KOPT-K1 (cell line): ENCODE measurements at regions not wholly inside any gene's neighbourhood (a gene's known extent, or its start where the extent isn't known, plus 50 kb on each side); places are given as distances from the start of the nearest gene placed in this dataset.
"Not testable (repeated sequence)": the region's sequence is repeated elsewhere in the genome, so short reads cannot be mapped to it uniquely, and the experiment has no call there.

Source experiments
- H3K27ac ChIP-seq: fragments of 200-600 bp; sonication (generic); 2 replicates; pipeline ENCODE4 v1.5.1; 2016; ENCODE audit warnings: antibody characterized with exemption, mild to moderate bottlenecking, low read depth, low read length; ENCODE audit not compliant: poor library complexity, severe bottlenecking
- H3K36me3 ChIP-seq: fragments of 200-600 bp; sonication (generic); 2 replicates; pipeline ENCODE4 v1.5.1; 2017; ENCODE audit warnings: antibody characterized with exemption, mild to moderate bottlenecking, low read length, moderate library complexity; ENCODE audit not compliant: insufficient read depth
- H3K9me3 ChIP-seq: fragments of 200-600 bp; sonication (generic); 2 replicates; pipeline ENCODE4 v1.5.1; 2017; ENCODE audit warnings: antibody characterized with exemption, low read length, mild to moderate bottlenecking; ENCODE audit not compliant: insufficient read depth, poor library complexity, severe bottlenecking

- peaks cover 6% of the 10 kb centered on the region for H3K9me3 ChIP-seq
- no peak overlapping the region for H3K27ac ChIP-seq
- no peaks in the 10 kb centered on the region for H3K36me3 ChIP-seq
Observed at GRCh38 chr7:45295222-45295621, 137.6 kb downstream of the RAMP3 start.

- peaks cover 14% of the 10 kb centered on the region for H3K9me3 ChIP-seq
- H3K36me3 ChIP-seq = no peaks in the 10 kb centered on the region
- no peak overlapping the region for H3K27ac ChIP-seq
Observed at GRCh38 chr7:45296748-45297147, 139.2 kb downstream of the RAMP3 start.

DNA sequence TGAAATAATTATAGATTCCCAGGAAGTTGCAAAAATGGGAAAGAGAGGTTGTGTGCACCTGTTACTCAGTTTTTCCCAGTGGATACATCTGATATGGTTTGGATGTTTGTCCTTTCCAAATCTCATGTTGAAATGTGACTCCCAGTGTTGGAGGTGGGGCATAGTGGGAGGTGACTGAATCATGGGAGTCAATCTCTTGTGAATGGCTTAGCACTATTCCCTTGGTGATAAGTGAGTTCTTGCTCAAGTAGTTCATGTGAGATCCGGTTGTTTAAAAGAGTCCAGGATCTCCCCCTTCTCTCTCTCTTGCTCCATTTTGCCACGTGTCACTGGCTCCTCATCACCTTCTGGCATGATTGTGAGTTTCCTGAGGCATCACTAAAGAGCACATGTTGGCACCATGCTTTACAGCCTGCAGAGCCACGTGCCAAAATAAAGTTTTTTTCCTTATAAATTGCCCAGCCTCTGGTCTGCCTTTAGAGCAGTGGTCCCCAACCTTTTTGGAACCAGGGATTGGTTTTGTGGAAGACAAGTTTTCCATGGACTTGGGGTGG is 149.2 kb downstream of the RAMP3 start:
- H3K9me3 ChIP-seq = peaks cover 18% of the 10 kb centered on the region
- H3K27ac ChIP-seq = no peak overlapping the region
- H3K36me3 ChIP-seq = no peaks in the 10 kb centered on the region

- no peak overlapping the region for H3K27ac ChIP-seq
- H3K36me3 ChIP-seq = no peaks in the 10 kb centered on the region
- peaks cover 30% of the 10 kb centered on the region for H3K9me3 ChIP-seq
Observed at GRCh38 chr7:45311597-45311996, 154.0 kb downstream of the RAMP3 start.

DNA sequence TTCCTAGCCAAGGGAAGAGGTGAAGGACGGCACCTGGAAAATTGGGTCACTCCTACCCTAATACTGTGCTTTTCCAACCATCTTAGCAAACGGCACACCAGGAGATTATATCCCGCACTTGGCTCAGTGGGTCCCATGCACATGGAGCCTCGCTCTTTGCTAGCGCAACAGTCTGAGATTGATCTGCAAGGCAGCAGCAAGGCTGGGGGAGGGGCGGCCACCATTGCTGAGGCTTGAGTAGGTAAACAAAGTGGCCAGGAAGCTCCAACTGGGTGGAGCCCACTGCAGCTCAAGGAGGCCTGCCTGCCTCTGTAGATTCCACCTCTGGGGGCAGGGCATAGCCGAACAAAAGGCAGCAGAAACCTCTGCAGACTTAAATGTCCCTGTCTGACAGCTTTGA is 157.9 kb downstream of the RAMP3 start:
- H3K27ac ChIP-seq, H3K36me3 ChIP-seq: not testable (repeated sequence)

DNA sequence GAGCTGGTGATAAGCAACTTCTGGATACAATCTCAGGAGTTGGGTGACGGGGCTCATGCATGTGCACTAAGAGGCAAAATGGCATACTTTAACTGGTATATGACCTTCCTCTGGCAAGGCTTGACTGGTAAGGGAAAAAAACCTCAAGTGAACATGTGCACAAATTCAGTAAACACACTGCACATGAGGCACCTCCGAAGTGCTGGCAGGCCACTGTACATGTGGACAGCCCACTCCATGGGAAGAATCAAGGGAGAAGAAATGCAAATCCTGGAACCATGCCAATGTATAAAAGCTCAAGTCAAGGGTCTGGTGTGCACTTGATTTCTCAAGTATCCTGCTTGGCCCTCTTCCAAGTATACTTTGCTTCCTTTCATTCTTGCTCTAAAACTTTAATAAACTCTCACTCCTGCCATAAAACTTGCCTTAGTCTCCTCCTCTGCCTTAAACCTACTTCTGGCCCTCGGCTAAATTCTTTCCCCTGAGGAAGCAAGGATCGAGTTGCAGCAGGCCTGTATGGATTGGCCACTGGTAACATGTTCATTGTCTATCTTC is 167.2 kb downstream of the RAMP3 start:
- Histone ChIP-seq H3K9me3 (no peaks in the 10 kb centered on the region), H3K27ac (no peak overlapping the region), H3K36me3 (no peaks in the 10 kb centered on the region)

More for the DNA sequence above, 157.9 kb downstream of the RAMP3 start:
- H3K9me3 ChIP-seq = peaks cover 23% of the 10 kb centered on the region

GRCh38 chr7:45325378-45325777 is 167.8 kb downstream of the RAMP3 start:
- H3K36me3 ChIP-seq = no peaks in the 10 kb centered on the region
- no peak overlapping the region for H3K27ac ChIP-seq
- no peaks in the 10 kb centered on the region for H3K9me3 ChIP-seq

- peak overlapping the region; percentile 26 for H3K27ac ChIP-seq
- H3K9me3 ChIP-seq = peaks cover 14% of the 10 kb centered on the region
- no peaks in the 10 kb centered on the region for H3K36me3 ChIP-seq
Observed at GRCh38 chr7:45328403-45328981, 170.9 kb downstream of the RAMP3 start.

- Histone ChIP-seq H3K27ac (no peak overlapping the region), H3K36me3 (no peaks in the 10 kb centered on the region), H3K9me3 (peaks cover 20% of the 10 kb centered on the region)
Observed at GRCh38 chr7:45331563-45331962, 174.0 kb downstream of the RAMP3 start.

DNA sequence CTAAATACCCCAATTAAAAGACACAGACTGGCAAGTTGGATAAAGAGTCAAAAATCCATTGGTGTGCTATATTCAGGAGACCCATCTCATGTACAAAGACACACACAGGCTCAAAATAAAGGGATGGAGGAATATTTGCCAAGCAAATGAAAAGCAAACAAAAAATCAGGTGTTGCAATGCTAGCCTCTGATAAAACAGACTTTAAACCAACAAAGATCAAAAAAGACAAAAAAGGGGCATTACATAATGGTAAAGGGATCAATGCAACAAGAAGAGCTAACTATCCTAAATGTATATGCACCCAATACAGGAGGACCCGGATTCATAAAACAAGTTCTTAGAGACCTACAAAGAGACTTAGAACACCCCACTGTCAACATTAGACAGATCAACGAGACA is 177.4 kb downstream of the RAMP3 start:
- peaks cover 20% of the 10 kb centered on the region for H3K9me3 ChIP-seq
- not testable (repeated sequence) for H3K27ac ChIP-seq, H3K36me3 ChIP-seq

DNA sequence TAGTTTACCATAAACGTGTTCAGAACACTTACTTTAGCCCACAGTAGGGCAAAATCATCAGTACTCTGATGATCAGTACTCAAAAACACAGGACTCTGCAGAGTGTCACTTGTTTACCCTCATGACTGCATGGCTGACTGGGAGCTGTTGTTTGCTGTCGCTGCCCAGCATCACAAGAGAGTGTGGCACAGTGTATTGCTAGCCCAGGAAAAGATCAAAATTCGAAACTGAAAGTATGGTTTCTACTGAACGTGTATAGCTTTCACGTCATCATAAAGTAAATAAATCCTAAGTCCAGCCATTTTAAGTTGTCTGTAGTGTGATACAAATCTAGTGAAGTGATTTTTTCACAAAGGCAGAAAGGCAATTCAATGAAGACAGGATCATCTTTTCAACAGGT is 184.6 kb downstream of the RAMP3 start:
- peaks cover 8% of the 10 kb centered on the region for H3K9me3 ChIP-seq
- no peaks in the 10 kb centered on the region for H3K36me3 ChIP-seq
- H3K27ac ChIP-seq = no peak overlapping the region

GRCh38 chr7:45343746-45344145 is 186.2 kb downstream of the RAMP3 start:
- H3K27ac ChIP-seq = no peak overlapping the region
- peaks cover 8% of the 10 kb centered on the region for H3K9me3 ChIP-seq
- no peaks in the 10 kb centered on the region for H3K36me3 ChIP-seq

DNA sequence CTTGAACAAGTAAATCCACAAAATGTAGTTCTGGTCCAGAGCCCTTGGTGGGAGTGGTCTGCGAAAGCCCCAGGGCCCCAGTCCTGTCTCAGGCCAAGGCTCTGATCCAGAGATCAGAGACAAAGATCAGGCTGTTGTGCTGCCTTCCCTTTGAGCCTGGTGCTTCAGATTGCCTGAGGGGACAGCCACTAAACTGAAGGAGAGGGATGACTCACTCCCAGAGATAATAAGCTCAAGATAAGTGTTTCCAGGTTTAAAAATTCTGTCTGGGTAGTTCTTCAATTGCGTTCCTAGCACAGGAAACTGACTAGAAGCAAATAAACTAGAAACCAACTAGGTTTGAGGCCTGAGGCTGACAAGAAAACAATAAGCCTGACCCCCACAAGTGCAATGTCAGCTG is 190.2 kb downstream of the RAMP3 start:
- no peak overlapping the region for H3K27ac ChIP-seq

DNA sequence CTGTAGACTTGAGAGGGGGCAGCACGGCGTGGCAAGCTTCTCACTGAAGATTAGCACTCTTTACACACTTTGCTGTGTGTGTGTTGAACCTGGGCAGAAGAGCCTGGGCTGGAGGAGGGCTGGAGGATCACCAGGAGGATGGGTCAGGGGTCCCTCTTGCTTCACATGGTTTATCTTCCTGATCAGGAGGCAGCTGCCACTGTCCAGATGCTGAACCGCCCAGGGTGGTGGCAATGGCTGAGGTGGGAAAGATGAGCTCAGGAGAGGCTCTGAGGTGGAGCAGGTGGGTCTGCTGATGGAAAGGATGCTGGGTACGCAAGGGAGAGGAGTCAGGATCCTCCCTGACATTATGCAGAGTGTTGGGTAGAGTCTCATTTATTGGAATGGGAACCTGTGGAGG is 191.5 kb downstream of the RAMP3 start:
- no peak overlapping the region for H3K27ac ChIP-seq
- H3K9me3 ChIP-seq = no peaks in the 10 kb centered on the region
- H3K36me3 ChIP-seq = no peaks in the 10 kb centered on the region

More for the DNA sequence above, 190.2 kb downstream of the RAMP3 start:
- H3K9me3 ChIP-seq = peaks cover 6% of the 10 kb centered on the region
- no peaks in the 10 kb centered on the region for H3K36me3 ChIP-seq

GRCh38 chr7:45350896-45351295 is 193.3 kb downstream of the RAMP3 start:
- Histone ChIP-seq H3K36me3 (no peaks in the 10 kb centered on the region), H3K27ac (no peak overlapping the region), H3K9me3 (no peaks in the 10 kb centered on the region)

GRCh38 chr7:45358287-45358686 is 200.7 kb downstream of the RAMP3 start:
- Histone ChIP-seq H3K27ac (no peak overlapping the region), H3K36me3 (no peaks in the 10 kb centered on the region), H3K9me3 (no peaks in the 10 kb centered on the region)
